GM21529 (cell line): ENCODE measurements at regions not wholly inside any gene's neighbourhood (a gene's known extent, or its start where the extent isn't known, plus 50 kb on each side); places are given as distances from the start of the nearest gene placed in this dataset.

Experiments used
- ATAC-seq: cut with Tn5 transposase; IDR thresholded peaks from one replicate; pipeline ENCODE4 v1.9.1; 2021; ENCODE audit not compliant: unreplicated experiment

- no peak for ATAC-seq
Measured at GRCh38 chrX:39950018-39950688, 147.6 kb downstream of the BCOR start.

DNA sequence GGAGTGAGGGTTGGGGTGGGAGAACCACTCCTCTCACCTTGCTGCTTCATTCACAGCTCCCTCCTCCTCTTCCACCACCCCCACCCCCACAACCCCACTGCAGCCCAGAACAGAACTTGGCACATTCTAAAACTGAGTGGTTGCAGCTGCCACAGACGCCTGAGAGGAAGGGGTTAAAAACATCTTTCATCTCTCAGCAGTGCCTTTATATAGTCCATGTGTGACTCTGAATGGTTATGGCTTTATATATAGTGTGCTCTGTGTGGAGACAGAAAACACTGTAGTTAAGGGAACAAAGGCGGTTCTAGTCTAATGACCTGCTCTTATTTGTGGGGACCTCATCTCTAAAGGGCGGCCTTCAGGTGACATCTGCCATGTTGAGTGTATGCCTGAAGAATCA lies 144.8 kb downstream of the BCOR start:
- ATAC-seq = no peak

GRCh38 chrX:39953879-39954278 lies 143.9 kb downstream of the BCOR start:
- no peak for ATAC-seq

- no peak for ATAC-seq
Measured at GRCh38 chrX:39954851-39955250, 142.9 kb downstream of the BCOR start.

- ATAC-seq = no peak
Measured at GRCh38 chrX:39955625-39956024, 142.1 kb downstream of the BCOR start.

- ATAC-seq = no peak
Measured at GRCh38 chrX:39956803-39957394, 140.9 kb downstream of the BCOR start.

GRCh38 chrX:39957816-39958566 lies 139.8 kb downstream of the BCOR start:
- no peak for ATAC-seq

DNA sequence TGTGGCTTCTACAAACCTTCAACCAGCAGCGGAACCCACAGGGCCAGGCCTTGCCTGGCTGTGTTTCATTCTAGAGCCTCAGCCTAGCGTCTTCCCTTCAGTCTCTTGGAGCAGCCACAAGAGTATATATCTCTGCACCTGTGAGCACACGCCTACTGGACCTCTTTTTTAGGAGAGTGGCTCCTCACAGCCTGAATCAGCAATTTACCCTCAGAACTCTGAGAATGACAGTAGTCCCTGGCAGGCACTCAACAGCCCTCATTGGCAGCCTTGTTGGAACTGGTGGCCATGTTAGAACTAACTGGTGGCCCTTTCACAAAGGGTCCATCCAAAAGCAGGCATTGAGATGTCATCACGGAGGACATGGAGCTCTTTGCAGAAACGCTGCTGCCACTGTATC lies 138.9 kb downstream of the BCOR start:
- no peak for ATAC-seq

DNA sequence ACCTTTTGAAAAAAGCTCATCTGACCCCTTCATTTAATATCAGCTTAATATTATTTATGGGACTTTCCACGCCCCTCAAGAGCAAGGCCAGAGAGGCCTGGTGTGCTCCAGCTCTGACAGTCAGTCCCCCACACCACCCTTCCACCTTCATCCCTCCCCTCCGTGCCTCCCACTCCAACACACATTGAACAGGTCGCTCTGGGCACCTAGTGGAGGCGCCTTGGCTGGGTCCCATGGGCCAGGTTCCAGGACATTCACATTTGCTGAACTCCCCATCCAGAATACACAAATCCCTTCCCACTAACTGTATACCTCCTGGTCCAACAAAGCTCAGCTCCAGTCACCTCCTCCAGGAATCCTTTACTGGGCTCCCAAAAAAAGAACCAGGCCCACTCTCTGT lies 137.5 kb downstream of the BCOR start:
- no peak for ATAC-seq

- ATAC-seq = no peak
Measured at GRCh38 chrX:39961441-39961840, 136.3 kb downstream of the BCOR start.

GRCh38 chrX:39965051-39965573 lies 132.6 kb downstream of the BCOR start:
- ATAC-seq = no peak

- ATAC-seq = no peak
Measured at GRCh38 chrX:39966176-39966575, 131.6 kb downstream of the BCOR start.

DNA sequence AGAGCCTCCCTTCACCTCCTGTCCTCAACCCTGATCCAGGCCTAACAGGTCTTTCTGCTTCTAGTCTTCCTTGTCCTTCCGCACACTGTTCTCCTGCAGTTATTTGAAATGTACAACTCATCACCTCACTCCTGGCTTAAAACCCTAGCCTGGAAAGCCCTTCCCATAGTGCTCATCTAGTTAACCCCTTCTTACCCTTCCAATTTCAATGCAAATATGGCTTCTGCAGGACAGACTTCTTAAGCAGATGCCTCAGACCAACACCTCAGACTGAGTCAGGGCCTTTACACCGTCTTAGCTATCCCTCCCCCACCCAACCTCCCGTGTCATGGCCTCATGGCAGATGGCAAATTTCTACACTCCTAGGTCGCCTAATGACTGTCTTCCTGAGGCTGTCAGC lies 130.4 kb downstream of the BCOR start:
- no peak for ATAC-seq

DNA sequence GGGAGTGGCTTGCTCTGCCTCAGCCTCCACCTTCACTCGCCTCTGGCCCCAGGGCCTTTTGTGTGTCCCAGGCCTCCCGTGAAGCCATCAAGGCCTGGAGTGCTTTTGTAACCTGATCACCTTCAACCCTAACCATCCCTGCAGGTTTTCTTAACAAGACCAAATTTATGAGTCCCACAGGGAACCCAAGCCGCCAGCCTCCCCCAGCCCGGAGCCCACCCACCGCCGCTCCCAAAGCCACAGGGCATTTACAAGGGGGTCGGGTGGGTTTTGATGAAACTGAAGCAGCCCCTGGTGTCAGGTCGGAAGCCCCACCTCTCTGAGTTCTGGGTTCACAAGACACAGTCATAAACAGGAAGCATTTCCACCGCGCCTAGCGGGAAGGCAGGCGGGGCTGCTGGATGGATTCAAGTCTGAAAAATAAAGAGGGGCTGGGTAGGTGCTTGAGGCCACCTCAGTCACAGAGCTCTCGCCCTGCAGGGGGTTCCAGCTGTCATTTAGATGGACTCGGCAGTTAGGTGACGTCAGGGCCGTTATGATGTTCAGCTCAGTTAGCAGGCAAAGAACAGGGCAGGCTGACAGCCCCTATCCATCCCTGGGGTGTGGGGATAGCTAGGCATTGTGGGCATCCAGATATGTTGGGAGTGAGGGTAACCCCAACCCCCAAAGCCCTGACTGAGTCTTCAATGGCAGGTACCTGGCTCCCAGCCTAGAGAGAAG lies 128.5 kb downstream of the BCOR start:
- ATAC-seq = no peak

- ATAC-seq = no peak
Measured at GRCh38 chrX:39969819-39970504, 127.8 kb downstream of the BCOR start.

- no peak for ATAC-seq
Measured at GRCh38 chrX:39971760-39972159, 126.0 kb downstream of the BCOR start.

DNA sequence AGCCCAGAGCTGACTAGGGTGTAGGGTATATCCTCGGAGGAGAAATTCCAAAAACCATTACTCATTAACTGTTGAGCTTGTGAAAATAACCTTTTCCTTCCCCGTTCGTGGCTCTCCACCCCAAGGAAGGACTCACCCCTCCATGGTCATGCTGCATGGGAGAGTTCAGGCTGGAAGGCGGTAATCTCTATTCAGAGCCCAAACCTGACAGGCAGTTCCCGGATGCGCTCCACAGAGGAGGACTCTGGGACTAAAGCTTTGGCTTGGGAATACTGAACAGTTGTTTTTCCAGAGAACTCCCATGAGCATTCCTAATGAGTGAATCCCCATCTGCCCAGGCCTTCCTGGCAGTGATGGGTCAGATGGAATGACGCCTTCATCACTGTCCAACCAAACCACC lies 125.4 kb downstream of the BCOR start:
- no peak for ATAC-seq

DNA sequence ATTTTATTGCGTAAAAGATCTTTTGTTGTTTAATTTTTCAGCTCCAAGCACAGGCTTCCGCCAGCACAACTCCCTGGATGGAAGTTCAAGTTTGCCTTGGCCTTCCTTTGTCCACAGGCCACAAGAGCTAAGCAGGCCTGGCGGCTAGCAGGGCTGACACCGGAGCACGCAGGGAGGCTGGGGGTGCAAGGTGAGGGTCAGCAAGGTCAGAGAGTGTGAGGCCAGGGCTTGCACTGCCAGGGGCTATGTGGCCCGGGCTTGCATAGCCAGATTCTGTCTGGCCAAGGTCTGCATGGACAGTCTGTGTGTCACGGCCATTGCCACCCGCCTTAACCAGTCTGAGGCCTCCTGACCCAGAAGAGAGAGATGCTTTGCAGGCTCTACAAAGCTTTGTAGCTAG lies 123.9 kb downstream of the BCOR start:
- no peak for ATAC-seq

- no peak for ATAC-seq
Measured at GRCh38 chrX:39974270-39974669, 123.5 kb downstream of the BCOR start.

GRCh38 chrX:39975101-39975925 lies 122.4 kb downstream of the BCOR start:
- ATAC-seq = no peak
